ENCODE measurements at regions not wholly inside any gene's neighbourhood (a gene's known extent, or its start where the extent isn't known, plus 50 kb on each side); places are given as distances from the start of the nearest gene placed in this dataset.
A peak's percentile ranks its signal among the peaks of the same experiment; 100 is the strongest.

- Histone ChIP-seq H3K27ac (peak overlapping the region in 1 of 5 donors; percentile 1), H3K4me3 (peak overlapping the region in 1 of 4 donors; percentile 19), H3K36me3 (replicated peaks in 1 of 2) (no peaks in the 10 kb centered on the region), H3K9me3 (replicated peaks in 1 of 3) (no peaks in the 10 kb centered on the region), H3K4me1 (replicated peaks in 1 of 2) (peaks cover 0 to 7% of the 10 kb centered on the region in 2 donors), H3K27me3 (peaks cover 5% of the 10 kb centered on the region)
- DNase-seq = peak in 3 of 7 donors; percentile 25 to 59 (median 37)
- WGBS, 4 donors = 21 to 28% (median 25%) methylated on average over 15 to 51 of the region's 51 CpGs
- intact Hi-C loops (cut with DNase I) = no loop called here
- TF ChIP-seq POLR2A (IDR thresholded peaks at IDR 0.05) (no peak), CTCF (IDR thresholded peaks at IDR 0.05) (no peak)
These were observed 158.9 kb upstream of the GLI2 start for GRCh38 chr2:120576509-120577474.

GRCh38 chr2:120577721-120578295, 157.9 kb upstream of the GLI2 start:
- WGBS, 4 donors = 85 to 91% (median 90%) methylated on average over 12 of the region's 12 CpGs

GRCh38 chr2:120578576-120579352, 156.9 kb upstream of the GLI2 start:
- no peak for DNase-seq
- Histone ChIP-seq H3K27me3 (peaks cover 5% of the 10 kb centered on the region), H3K36me3 (replicated peaks in 1 of 2) (no peaks in the 10 kb centered on the region), H3K4me3 (no peak overlapping the region), H3K27ac (no peak overlapping the region), H3K4me1 (replicated peaks in 1 of 2) (peaks cover 0 to 7% of the 10 kb centered on the region in 2 donors), H3K9me3 (replicated peaks in 1 of 3) (no peaks in the 10 kb centered on the region)
- WGBS, 4 donors = 77 to 90% (median 84%) methylated on average over 17 of the region's 17 CpGs
- intact Hi-C loops (cut with DNase I) = no loop called here
- no peak for TF ChIP-seq POLR2A (IDR thresholded peaks at IDR 0.05)
- TF ChIP-seq CTCF (IDR thresholded peaks at IDR 0.05) = no peak

More at GRCh38 chr2:120577721-120578295, 157.9 kb upstream of the GLI2 start:
- no peaks in the 10 kb centered on the region for H3K9me3 ChIP-seq (replicated peaks in 1 of 3)
- no peak overlapping the region for H3K27ac ChIP-seq
- H3K36me3 ChIP-seq (replicated peaks in 1 of 2) = no peaks in the 10 kb centered on the region
- H3K27me3 ChIP-seq = peaks cover 5% of the 10 kb centered on the region
- DNase-seq = no peak
- no peak for TF ChIP-seq CTCF (IDR thresholded peaks at IDR 0.05)
- TF ChIP-seq POLR2A (IDR thresholded peaks at IDR 0.05) = no peak
- intact Hi-C loops (cut with DNase I) = no loop called here
- no peak overlapping the region for H3K4me3 ChIP-seq
- H3K4me1 ChIP-seq (replicated peaks in 1 of 2) = peaks cover 0 to 7% of the 10 kb centered on the region in 2 donors
